Fibroblast of lung (primary cell): ENCODE measurements at regions not wholly inside any gene's neighbourhood (a gene's known extent, or its start where the extent isn't known, plus 50 kb on each side); places are given as distances from the start of the nearest gene placed in this dataset.
"Not testable (repeated sequence)": the region's sequence is repeated elsewhere in the genome, so short reads cannot be mapped to it uniquely, and the experiment has no call there.

Source experiments
- EZH2 ChIP-seq: IDR thresholded peaks from 2 replicates; pipeline ENCODE4 v1.5.1; 2012; ENCODE audit warnings: low read length, control low read depth, mild to moderate bottlenecking; ENCODE audit errors: missing control alignments
- TF ChIP-seq, protein P1 (sequence below), 2 donors: IDR thresholded peaks in 1 of 2; conservative IDR thresholded peaks in 1 of 2; 1 replicate in 1 of 2; 2 replicates in 1 of 2; pipeline ENCODE4 v1.5.1; 2011 to 2012; ENCODE audit warnings: low read length in 2 of 2, control low read depth in 1 of 2, inconsistent platforms in 1 of 2, low read depth in 1 of 2, mild to moderate bottlenecking in 1 of 2

GRCh38 chr7:45807832-45808231 lies 65.0 kb downstream of the CCDC201 start:
- TF ChIP-seq, protein P1, sequence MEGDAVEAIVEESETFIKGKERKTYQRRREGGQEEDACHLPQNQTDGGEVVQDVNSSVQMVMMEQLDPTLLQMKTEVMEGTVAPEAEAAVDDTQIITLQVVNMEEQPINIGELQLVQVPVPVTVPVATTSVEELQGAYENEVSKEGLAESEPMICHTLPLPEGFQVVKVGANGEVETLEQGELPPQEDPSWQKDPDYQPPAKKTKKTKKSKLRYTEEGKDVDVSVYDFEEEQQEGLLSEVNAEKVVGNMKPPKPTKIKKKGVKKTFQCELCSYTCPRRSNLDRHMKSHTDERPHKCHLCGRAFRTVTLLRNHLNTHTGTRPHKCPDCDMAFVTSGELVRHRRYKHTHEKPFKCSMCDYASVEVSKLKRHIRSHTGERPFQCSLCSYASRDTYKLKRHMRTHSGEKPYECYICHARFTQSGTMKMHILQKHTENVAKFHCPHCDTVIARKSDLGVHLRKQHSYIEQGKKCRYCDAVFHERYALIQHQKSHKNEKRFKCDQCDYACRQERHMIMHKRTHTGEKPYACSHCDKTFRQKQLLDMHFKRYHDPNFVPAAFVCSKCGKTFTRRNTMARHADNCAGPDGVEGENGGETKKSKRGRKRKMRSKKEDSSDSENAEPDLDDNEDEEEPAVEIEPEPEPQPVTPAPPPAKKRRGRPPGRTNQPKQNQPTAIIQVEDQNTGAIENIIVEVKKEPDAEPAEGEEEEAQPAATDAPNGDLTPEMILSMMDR (conservative IDR thresholded peaks at IDR 0.05 in 1 of 2, IDR thresholded peaks at IDR 0.05 in 1 of 2; ENCODE audit: low read depth in 1 of 2, low read length in 2 of 2), result not testable (repeated sequence)
- not testable (repeated sequence) for TF ChIP-seq EZH2
